CD14-positive monocyte (primary cell): ENCODE measurements at regions not wholly inside any gene's neighbourhood (a gene's known extent, or its start where the extent isn't known, plus 50 kb on each side); places are given as distances from the start of the nearest gene placed in this dataset.
"Not testable (repeated sequence)": the region's sequence is repeated elsewhere in the genome, so short reads cannot be mapped to it uniquely, and the experiment has no call there.

Experiments used
- DNase-seq, 3 donors: peaks; one replicate each; pipeline ENCODE4 v3.0.0-alpha.2; 2011 to 2022
- H2AFZ ChIP-seq: 2 replicates; pipeline ENCODE4 v1.6.0; 2012; ENCODE audit warnings: mild to moderate bottlenecking, low read depth, low read length, inconsistent platforms; ENCODE audit not compliant: insufficient read depth, poor library complexity, severe bottlenecking
- H3K27ac ChIP-seq, 2 donors: 1 replicate in 1 of 2; 2 replicates in 1 of 2; pipeline ENCODE4 v1.5.1; 2012 to 2013; ENCODE audit warnings: low read length in 2 of 2, control low read depth in 1 of 2, inconsistent platforms in 1 of 2, low read depth in 1 of 2, mild to moderate bottlenecking in 1 of 2
- H3K27me3 ChIP-seq, 2 donors: one replicate each; pipeline versions ENCODE4 v1.6.0 to v1.6.1; 2011 to 2013; ENCODE audit warnings: low read length in 2 of 2; ENCODE audit not compliant: control insufficient read depth in 2 of 2, insufficient read depth in 2 of 2
- H3K36me3 ChIP-seq, 2 donors: replicated peaks in 1 of 2; 1 replicate in 1 of 2; 2 replicates in 1 of 2; pipeline versions ENCODE4 v1.5.1 to v1.6.1; 2012 to 2013; ENCODE audit warnings: low read length in 2 of 2, control low read depth in 1 of 2, inconsistent platforms in 1 of 2, mild to moderate bottlenecking in 1 of 2; ENCODE audit not compliant: insufficient read depth in 2 of 2, control insufficient read depth in 1 of 2
- H3K4me1 ChIP-seq, 2 donors: 1 replicate in 1 of 2; 2 replicates in 1 of 2; pipeline versions ENCODE4 v1.5.1 to v1.6.1; 2012 to 2013; ENCODE audit warnings: low read length in 2 of 2, control low read depth in 1 of 2, inconsistent platforms in 1 of 2, mild to moderate bottlenecking in 1 of 2, moderate library complexity in 1 of 2; ENCODE audit not compliant: insufficient read depth in 2 of 2, control insufficient read depth in 1 of 2
- H3K4me2 ChIP-seq: replicated peaks from 2 replicates; pipeline ENCODE3; 2012; ENCODE audit warnings: low read length, moderate library complexity, mild to moderate bottlenecking; ENCODE audit not compliant: poor library complexity, severe bottlenecking; ENCODE audit errors: extremely low read depth
- H3K4me3 ChIP-seq, 3 experiments: fragments of 200-600 bp in 1 of 3; sonication (generic) in 1 of 3; replicated peaks in 1 of 3; 1 replicate in 2 of 3; 2 replicates in 1 of 3; pipeline ENCODE4 v1.5.1; 2011 to 2013; ENCODE audit warnings: low read length in 3 of 3, mild to moderate bottlenecking in 3 of 3, control low read depth in 2 of 3, low read depth in 2 of 3, inconsistent platforms in 1 of 3, moderate library complexity in 1 of 3
- H3K79me2 ChIP-seq: 2 replicates; pipeline ENCODE4 v1.6.0; 2012; ENCODE audit warnings: mild to moderate bottlenecking, control low read depth, inconsistent platforms, low read length, moderate library complexity; ENCODE audit not compliant: insufficient read depth
- H3K9ac ChIP-seq: 2 replicates; pipeline ENCODE4 v1.6.0; 2017; ENCODE audit warnings: low read length, mild to moderate bottlenecking; ENCODE audit not compliant: insufficient read depth, poor library complexity, severe bottlenecking
- H3K9me3 ChIP-seq, 2 donors: replicated peaks in 1 of 2; 1 replicate in 1 of 2; 2 replicates in 1 of 2; pipeline versions ENCODE4 v1.5.1 to v1.6.1; 2012 to 2013; ENCODE audit warnings: low read length in 2 of 2, control low read depth in 1 of 2; ENCODE audit not compliant: control insufficient read depth in 1 of 2, insufficient read depth in 1 of 2
- H4K20me1 ChIP-seq: 2 replicates; pipeline ENCODE4 v1.6.0; 2012; ENCODE audit warnings: mild to moderate bottlenecking, low read length, control low read depth, moderate library complexity; ENCODE audit not compliant: insufficient read depth
- H3K27ac Mint-ChIP-seq, 7 donors: one replicate each; pipeline ENCODE4 v1.8.0; 2020; ENCODE audit warnings: mild to moderate bottlenecking in 7 of 7, mixed read lengths in 7 of 7, moderate library complexity in 6 of 7, inconsistent platforms in 2 of 7
- H3K27me3 Mint-ChIP-seq, 3 donors: one replicate each; pipeline ENCODE4 v1.8.0; 2021 to 2022; ENCODE audit warnings: low read depth in 3 of 3, mild to moderate bottlenecking in 3 of 3, mixed read lengths in 3 of 3, moderate library complexity in 3 of 3, inconsistent platforms in 1 of 3
- H3K36me3 Mint-ChIP-seq, 2 donors: one replicate each; pipeline ENCODE4 v1.8.0; 2020; ENCODE audit warnings: mixed read lengths in 2 of 2, inconsistent platforms in 1 of 2, mild to moderate bottlenecking in 1 of 2
- H3K4me1 Mint-ChIP-seq: one replicate; pipeline ENCODE4 v1.8.0; 2020; ENCODE audit warnings: mild to moderate bottlenecking, mixed read lengths
- H3K4me3 Mint-ChIP-seq, 2 donors: one replicate each; pipeline ENCODE4 v1.8.0; 2020; ENCODE audit warnings: mild to moderate bottlenecking in 2 of 2, mixed read lengths in 2 of 2, moderate library complexity in 1 of 2
- H3K9me3 Mint-ChIP-seq, 7 donors: one replicate each; pipeline ENCODE4 v1.8.0; 2020 to 2022; ENCODE audit warnings: mixed read lengths in 7 of 7, mild to moderate bottlenecking in 6 of 7, moderate library complexity in 6 of 7, inconsistent platforms in 2 of 7
- CTCF ChIP-seq: fragments of 200-600 bp; IDR thresholded peaks from one replicate; pipeline ENCODE4 v1.8.0; 2022; ENCODE audit warnings: antibody characterized with exemption, mild to moderate bottlenecking
- WGBS: methylation state at CpG from one replicate; pipeline ENCODE4 v1.1.5; 2013; ENCODE audit warnings: missing lambda C conversion rate; ENCODE audit not compliant: insufficient coverage; 5-methylcytosine and 5-hydroxymethylcytosine counted together
- intact Hi-C, 2 donors: fragments of 100-400 bp; cut with micrococcal nuclease; formaldehyde crosslinking; loops; one replicate each; pipeline versions ENCODE4 v1.15.0 to v1.15.1; 2023

GRCh38 chr13:63840551-63841421 is 2425.1 kb upstream of the PCDH20 start:
- Histone ChIP-seq H4K20me1 (no peaks in the 10 kb centered on the region), H2AFZ (no peak overlapping the region), H3K79me2 (no peaks in the 10 kb centered on the region), H3K27ac (no peak overlapping the region), H3K4me3 (no peak overlapping the region), H3K36me3 (no peaks in the 10 kb centered on the region), H3K9ac (no peak overlapping the region), H3K27me3 (no peaks in the 10 kb centered on the region), H3K4me1 (no peaks in the 10 kb centered on the region), H3K4me2 (no peak overlapping the region), H3K9me3 (peaks cover 40 to 73% of the 10 kb centered on the region in 2 donors)
- DNase-seq: no peak
- Mint-ChIP-seq H3K9me3 (peaks cover 11 to 52% (median 30%) of the 10 kb centered on the region in 7 donors), H3K4me3 (no peak overlapping the region), H3K4me1 (no peaks in the 10 kb centered on the region), H3K27me3 (no peaks in the 10 kb centered on the region), H3K27ac (no peak overlapping the region), H3K36me3 (no peaks in the 10 kb centered on the region)
- TF ChIP-seq CTCF: no peak
- intact Hi-C loops: no loop called here
- WGBS: 95% methylated on average over 7 of the region's 44 CpGs

- Mint-ChIP-seq H3K4me3 (no peak overlapping the region), H3K27ac (no peak overlapping the region), H3K36me3 (no peaks in the 10 kb centered on the region), H3K9me3 (peaks cover 7 to 44% (median 29%) of the 10 kb centered on the region in 7 donors), H3K4me1 (no peaks in the 10 kb centered on the region), H3K27me3 (no peaks in the 10 kb centered on the region)
- H4K20me1 ChIP-seq: no peaks in the 10 kb centered on the region
- no peaks in the 10 kb centered on the region for H3K79me2 ChIP-seq
- WGBS: 90% methylated on average over 8 of the region's 18 CpGs
- DNase-seq: no peak
- no peak for TF ChIP-seq CTCF
- H3K4me2 ChIP-seq: no peak overlapping the region
- H3K4me3 ChIP-seq: no peak overlapping the region
- H3K36me3 ChIP-seq: no peaks in the 10 kb centered on the region
- intact Hi-C loops: no loop called here
- H3K27ac ChIP-seq: no peak overlapping the region
- no peak overlapping the region for H2AFZ ChIP-seq
- no peaks in the 10 kb centered on the region for H3K27me3 ChIP-seq
- no peaks in the 10 kb centered on the region for H3K4me1 ChIP-seq
- H3K9ac ChIP-seq: no peak overlapping the region
- peaks cover 31 to 63% of the 10 kb centered on the region in 2 donors for H3K9me3 ChIP-seq
Measured at GRCh38 chr13:63838366-63839110, 2422.9 kb upstream of the PCDH20 start.

GRCh38 chr13:63837701-63838100 is 2422.1 kb upstream of the PCDH20 start:
- H3K9me3 Mint-ChIP-seq: peaks cover 7 to 35% (median 23%) of the 10 kb centered on the region in 7 donors
- H3K4me3 Mint-ChIP-seq, H3K4me2 ChIP-seq, H3K9ac ChIP-seq, H3K4me1 ChIP-seq, H3K4me3 ChIP-seq, intact Hi-C loops, H3K4me1 Mint-ChIP-seq, H3K79me2 ChIP-seq, H2AFZ ChIP-seq, H4K20me1 ChIP-seq, H3K27ac Mint-ChIP-seq, DNase-seq, H3K27ac ChIP-seq, H3K27me3 ChIP-seq, H3K27me3 Mint-ChIP-seq, H3K36me3 ChIP-seq, H3K36me3 Mint-ChIP-seq: not testable (repeated sequence)
- H3K9me3 ChIP-seq: peaks cover 30 to 55% of the 10 kb centered on the region in 2 donors
- 92% methylated on average over 10 of the region's 21 CpGs for WGBS
